Caco-2 (cell line): ENCODE measurements at regions not wholly inside any gene's neighbourhood (a gene's known extent, or its start where the extent isn't known, plus 50 kb on each side); places are given as distances from the start of the nearest gene placed in this dataset.

ENCODE experiments used
- BruUV-seq: library from RNA; stranded (reverse); fragments of 400-500 nt; replicated peaks from 2 replicates; lab custom pipeline; 2021; lab: Mats Ljungman, UMichigan
- CTCF ChIA-PET: fragments of 300-600 bp; sonication (Branson Sonifier 250); formaldehyde crosslinking; loops from one replicate; lab custom pipeline; 2022; ENCODE audit warnings: antibody characterized with exemption; lab: Charles Lee
- POLR2A ChIA-PET: fragments of 300-600 bp; sonication (Branson Sonifier 250); formaldehyde crosslinking; loops from one replicate; lab custom pipeline; 2022; ENCODE audit warnings: antibody characterized with exemption; lab: Charles Lee
- DNase-seq, 2 experiments: peaks; one replicate each; pipeline versions ENCODE4 v3.0.0 to v3.0.0-alpha.2; 2020 to 2022
- H3K27me3 ChIP-seq: replicated peaks from 2 replicates; pipeline ENCODE4 v1.6.0; 2011; ENCODE audit warnings: low read length; ENCODE audit not compliant: control insufficient read depth, insufficient read depth
- H3K36me3 ChIP-seq: 2 replicates; pipeline ENCODE4 v1.5.1; 2011; ENCODE audit warnings: low read length; ENCODE audit not compliant: control insufficient read depth, insufficient read depth
- H3K4me1 ChIP-seq: fragments of 250-450 bp; sonication (Bioruptor Pico); 2 replicates; pipeline ENCODE4 v1.5.1; 2020; ENCODE audit warnings: mild to moderate bottlenecking
- H3K4me3 ChIP-seq: 2 replicates; pipeline ENCODE4 v1.5.1; 2011; ENCODE audit warnings: low read depth, mild to moderate bottlenecking, control low read depth, low read length
- H3K9me3 ChIP-seq: fragments of 250-450 bp; sonication (Bioruptor Pico); 2 replicates; pipeline ENCODE4 v1.5.1; 2020; ENCODE audit warnings: mild to moderate bottlenecking, moderate library complexity
- H3K27ac Mint-ChIP-seq: one replicate; pipeline ENCODE4 v1.8.0; 2022; ENCODE audit warnings: mixed read lengths; ENCODE audit not compliant: unreplicated experiment
- H3K27me3 Mint-ChIP-seq: one replicate; pipeline ENCODE4 v1.8.0; 2022; ENCODE audit warnings: mixed read lengths; ENCODE audit not compliant: insufficient read depth, unreplicated experiment
- H3K36me3 Mint-ChIP-seq: one replicate; pipeline ENCODE4 v1.8.0; 2022; ENCODE audit warnings: mild to moderate bottlenecking, mixed read lengths; ENCODE audit not compliant: insufficient read depth, unreplicated experiment
- H3K4me1 Mint-ChIP-seq: one replicate; pipeline ENCODE4 v1.8.0; 2022; ENCODE audit warnings: low read depth, mixed read lengths; ENCODE audit not compliant: unreplicated experiment
- H3K4me3 Mint-ChIP-seq: one replicate; pipeline ENCODE4 v1.8.0; 2022; ENCODE audit warnings: mild to moderate bottlenecking, moderate library complexity, mixed read lengths; ENCODE audit not compliant: unreplicated experiment
- H3K9me3 Mint-ChIP-seq: one replicate; pipeline ENCODE4 v1.8.0; 2022; ENCODE audit warnings: mixed read lengths; ENCODE audit not compliant: unreplicated experiment
- CTCF ChIP-seq, 2 experiments: fragments of 200-600 bp in 1 of 2; IDR thresholded peaks; 1 replicate in 1 of 2; 2 replicates in 1 of 2; pipeline versions ENCODE4 v1.5.1 to v1.8.0; 2011 to 2022; ENCODE audit warnings: antibody characterized with exemption in 1 of 2, control low read depth in 1 of 2, inconsistent platforms in 1 of 2, low read depth in 1 of 2, low read length in 1 of 2, mild to moderate bottlenecking in 1 of 2, moderate library complexity in 1 of 2; ENCODE audit not compliant: insufficient read depth in 1 of 2, severe bottlenecking in 1 of 2, unreplicated experiment in 1 of 2
- intact Hi-C: fragments of 100-400 bp; cut with micrococcal nuclease; formaldehyde crosslinking; loops from one replicate; pipeline ENCODE4 v1.10.0; 2022; ENCODE audit not compliant: unreplicated experiment

GRCh38 chr3:174495311-174495710, 363.8 kb upstream of the NAALADL2 start:
- POLR2A ChIA-PET, result no interaction called here
- no peak for DNase-seq
- H3K36me3 Mint-ChIP-seq, result no peaks in the 10 kb centered on the region
- no peaks in the 10 kb centered on the region for H3K4me1 ChIP-seq
- H3K36me3 ChIP-seq, result no peaks in the 10 kb centered on the region
- CTCF ChIA-PET, result no interaction called here
- H3K4me1 Mint-ChIP-seq, result peaks cover 7% of the 10 kb centered on the region
- no peaks in the 10 kb centered on the region for H3K27me3 Mint-ChIP-seq
- H3K9me3 ChIP-seq, result no peaks in the 10 kb centered on the region
- no peak overlapping the region for H3K27ac Mint-ChIP-seq
- H3K9me3 Mint-ChIP-seq, result no peaks in the 10 kb centered on the region
- no TSS peak for BruUV-seq
- no peak for TF ChIP-seq CTCF (IDR thresholded peaks at IDR 0.05; ENCODE audit: insufficient read depth in 1 of 2, low read depth in 1 of 2, low read length in 1 of 2, severe bottlenecking in 1 of 2, unreplicated experiment in 1 of 2)
- H3K4me3 Mint-ChIP-seq, result no peak overlapping the region
- H3K4me3 ChIP-seq, result no peak overlapping the region
- no peaks in the 10 kb centered on the region for H3K27me3 ChIP-seq
- intact Hi-C loops, result no loop called here

GRCh38 chr3:174495928-174496327, 363.2 kb upstream of the NAALADL2 start:
- no peak overlapping the region for H3K4me3 Mint-ChIP-seq
- no peaks in the 10 kb centered on the region for H3K27me3 Mint-ChIP-seq
- DNase-seq, result no peak
- TF ChIP-seq CTCF (IDR thresholded peaks at IDR 0.05; ENCODE audit: insufficient read depth in 1 of 2, low read depth in 1 of 2, low read length in 1 of 2, severe bottlenecking in 1 of 2, unreplicated experiment in 1 of 2), result no peak
- peaks cover 7% of the 10 kb centered on the region for H3K4me1 Mint-ChIP-seq
- no TSS peak for BruUV-seq
- H3K27me3 ChIP-seq, result no peaks in the 10 kb centered on the region
- no peak overlapping the region for H3K4me3 ChIP-seq
- no peak overlapping the region for H3K27ac Mint-ChIP-seq
- intact Hi-C loops, result no loop called here
- H3K36me3 ChIP-seq, result no peaks in the 10 kb centered on the region
- POLR2A ChIA-PET, result no interaction called here
- no peaks in the 10 kb centered on the region for H3K9me3 Mint-ChIP-seq
- CTCF ChIA-PET, result interaction anchor here (0.6 kb wide), 1 partner anchor 12 kb away, joined by 3 read pairs; no protein-coding TSS in a partner anchor
- H3K4me1 ChIP-seq, result no peaks in the 10 kb centered on the region
- no peaks in the 10 kb centered on the region for H3K36me3 Mint-ChIP-seq
- H3K9me3 ChIP-seq, result no peaks in the 10 kb centered on the region

GRCh38 chr3:174498638-174499037, 360.5 kb upstream of the NAALADL2 start:
- Mint-ChIP-seq H3K4me1 (peaks cover 6% of the 10 kb centered on the region), H3K27me3 (no peaks in the 10 kb centered on the region), H3K9me3 (no peaks in the 10 kb centered on the region), H3K4me3 (no peak overlapping the region), H3K27ac (no peak overlapping the region), H3K36me3 (no peaks in the 10 kb centered on the region)
- no peak for DNase-seq
- intact Hi-C loops, result no loop called here
- TF ChIP-seq CTCF (IDR thresholded peaks at IDR 0.05; ENCODE audit: insufficient read depth in 1 of 2, low read depth in 1 of 2, low read length in 1 of 2, severe bottlenecking in 1 of 2, unreplicated experiment in 1 of 2), result no peak
- H3K36me3 ChIP-seq, result no peaks in the 10 kb centered on the region
- POLR2A ChIA-PET, result no interaction called here
- no peaks in the 10 kb centered on the region; the same call in 1 of the 2 replicates for H3K9me3 ChIP-seq
- no TSS peak for BruUV-seq
- no peak overlapping the region for H3K4me3 ChIP-seq
- CTCF ChIA-PET, result no interaction called here
- no peaks in the 10 kb centered on the region for H3K27me3 ChIP-seq
- no peaks in the 10 kb centered on the region for H3K4me1 ChIP-seq
